NCI-H510A treated with DMSO at 0.1 percent for 48 hours (cell line): ENCODE measurements at regions not wholly inside any gene's neighbourhood (a gene's known extent, or its start where the extent isn't known, plus 50 kb on each side); places are given as distances from the start of the nearest gene placed in this dataset.

Experiments
- DNase-seq: peaks from one replicate; lab custom pipeline; 2025; lab: John Stamatoyannopoulos, UW

DNA sequence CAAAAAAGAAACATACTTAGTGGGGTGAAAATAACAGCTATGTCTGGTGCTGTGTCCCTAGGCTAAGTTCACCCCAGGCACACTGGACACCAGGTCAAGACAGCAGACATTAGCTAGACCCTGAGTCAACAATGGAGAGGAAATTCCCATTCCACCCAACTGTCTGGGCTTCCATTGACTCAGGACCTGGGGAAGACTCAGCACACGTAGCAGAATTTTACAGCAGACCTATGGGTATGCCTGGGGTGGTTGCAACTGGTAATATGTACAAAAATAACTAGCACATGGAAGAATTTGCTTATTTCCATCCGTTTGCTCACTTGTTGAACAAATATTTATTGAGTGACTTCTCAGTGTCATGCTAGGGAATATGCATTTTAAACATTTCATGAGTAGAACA lies 117.0 kb downstream of the GAS1 start:
- DNase-seq = no peak

DNA sequence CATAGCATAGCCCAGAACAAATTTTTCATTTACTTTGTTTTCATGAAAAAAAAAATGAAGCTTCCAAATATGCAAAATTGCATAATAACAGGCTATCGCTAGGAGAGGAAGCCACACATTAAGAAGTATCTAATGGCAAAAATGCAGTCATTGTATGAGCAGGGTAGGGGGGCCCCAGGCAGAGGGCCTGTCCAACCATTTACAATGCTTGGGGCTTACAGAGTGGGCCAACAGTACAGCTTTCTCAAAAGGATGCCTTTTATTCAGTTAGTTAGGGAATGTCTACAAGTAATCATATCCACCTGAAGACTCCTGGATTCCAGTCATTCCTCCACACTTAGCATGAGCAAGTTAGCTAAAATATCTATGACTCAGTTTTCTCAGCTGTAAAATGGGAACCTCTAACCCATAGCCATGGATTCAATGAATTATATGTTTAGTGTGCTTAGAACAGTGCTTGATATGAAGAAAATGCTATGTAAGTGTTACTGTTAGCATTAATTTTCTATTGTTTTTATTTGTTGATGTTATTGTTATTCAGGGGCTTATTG lies 117.7 kb downstream of the GAS1 start:
- no peak for DNase-seq

DNA sequence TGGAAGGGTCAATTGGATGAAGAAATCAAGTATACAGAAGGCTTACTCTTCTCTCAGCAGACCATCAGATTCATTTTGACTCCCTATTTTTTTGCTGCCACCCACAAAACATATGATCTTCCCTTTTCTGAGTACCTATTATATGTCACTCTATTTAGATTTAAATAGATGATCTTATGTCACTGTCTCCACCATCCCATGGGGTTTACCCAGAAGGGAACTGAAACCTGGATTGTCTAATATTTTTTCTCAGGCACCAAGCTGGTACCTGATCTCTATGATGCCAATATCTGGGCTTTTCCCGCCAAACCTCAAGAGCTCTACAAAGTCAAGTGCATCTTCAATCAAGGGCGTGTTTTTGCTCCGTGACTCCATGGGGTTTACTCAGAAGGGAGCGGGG lies 118.7 kb downstream of the GAS1 start:
- DNase-seq = no peak

DNA sequence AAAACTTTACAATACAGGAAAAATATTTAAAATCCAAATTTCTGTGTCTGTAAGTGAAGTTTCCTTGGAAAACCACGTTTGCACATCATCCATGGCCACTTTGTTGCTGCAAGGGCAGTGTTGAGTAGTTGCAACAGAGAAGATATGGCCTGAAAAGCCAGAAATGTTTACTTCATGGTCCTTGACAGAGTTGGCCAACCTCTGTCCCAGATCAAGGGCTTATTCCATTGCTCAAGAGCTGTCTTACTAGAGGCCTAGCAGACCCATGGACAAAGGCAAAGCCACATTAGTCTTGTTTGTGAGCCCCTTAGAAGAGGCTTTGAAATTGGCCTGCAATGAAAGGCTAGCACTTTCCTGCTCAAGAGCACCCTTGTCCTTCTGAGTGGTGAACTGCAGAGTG lies 119.4 kb downstream of the GAS1 start:
- no peak for DNase-seq

DNA sequence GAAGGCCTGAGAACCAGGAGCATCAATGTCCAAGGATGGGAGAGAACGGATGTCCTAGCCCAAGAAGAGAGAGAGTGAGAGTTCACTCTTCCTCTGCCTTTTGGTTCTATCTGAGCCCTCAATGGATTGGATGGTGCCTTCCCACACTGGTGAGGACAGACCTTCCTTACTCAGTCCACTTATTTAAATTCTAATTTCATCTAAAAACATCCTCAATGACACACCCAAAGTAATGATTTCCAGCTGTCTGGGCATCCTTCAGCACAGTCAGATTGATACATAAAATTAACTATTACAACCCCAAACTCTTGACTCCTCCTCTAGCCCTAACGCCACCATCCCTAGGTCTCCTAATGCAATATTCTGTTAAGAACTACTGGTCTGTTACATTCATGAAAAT lies 122.0 kb downstream of the GAS1 start:
- DNase-seq = no peak

DNA sequence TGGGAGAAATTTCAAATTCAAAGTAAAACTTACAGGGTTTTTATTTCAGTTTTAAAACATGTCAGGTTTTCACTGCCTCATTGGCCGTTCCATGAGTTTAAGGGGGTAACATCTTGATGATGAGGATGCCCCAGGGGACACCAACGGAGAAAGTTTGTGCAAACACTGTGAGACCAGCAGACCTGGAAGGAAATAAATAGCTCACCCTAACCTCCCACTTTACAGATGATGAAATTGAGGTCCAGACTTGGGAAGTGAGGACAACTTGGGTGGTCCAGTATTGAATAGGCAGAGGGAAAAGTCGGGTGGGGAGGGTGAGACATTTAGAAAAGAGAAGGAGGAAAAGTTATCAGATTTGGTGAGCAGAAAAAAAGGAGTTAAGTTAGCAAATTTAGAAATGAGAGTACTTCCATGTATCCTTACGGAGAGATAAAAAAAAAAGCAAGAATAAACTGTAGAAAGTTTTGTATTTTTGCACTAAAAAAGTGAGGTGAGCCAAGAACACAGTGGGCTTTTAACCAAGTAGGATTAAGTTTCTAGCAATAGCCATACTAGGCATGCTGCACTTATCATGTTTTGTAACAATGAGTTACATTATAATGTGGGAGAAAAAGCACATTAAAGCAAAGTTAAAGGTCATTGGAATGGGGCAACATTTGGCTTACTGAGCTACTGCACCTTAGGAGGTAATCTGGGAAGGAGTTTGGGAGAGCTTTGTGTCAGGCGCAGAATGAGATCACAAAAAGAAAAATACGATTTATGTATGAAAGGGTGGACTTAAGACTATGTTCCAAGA lies 125.1 kb downstream of the GAS1 start:
- DNase-seq = no peak

DNA sequence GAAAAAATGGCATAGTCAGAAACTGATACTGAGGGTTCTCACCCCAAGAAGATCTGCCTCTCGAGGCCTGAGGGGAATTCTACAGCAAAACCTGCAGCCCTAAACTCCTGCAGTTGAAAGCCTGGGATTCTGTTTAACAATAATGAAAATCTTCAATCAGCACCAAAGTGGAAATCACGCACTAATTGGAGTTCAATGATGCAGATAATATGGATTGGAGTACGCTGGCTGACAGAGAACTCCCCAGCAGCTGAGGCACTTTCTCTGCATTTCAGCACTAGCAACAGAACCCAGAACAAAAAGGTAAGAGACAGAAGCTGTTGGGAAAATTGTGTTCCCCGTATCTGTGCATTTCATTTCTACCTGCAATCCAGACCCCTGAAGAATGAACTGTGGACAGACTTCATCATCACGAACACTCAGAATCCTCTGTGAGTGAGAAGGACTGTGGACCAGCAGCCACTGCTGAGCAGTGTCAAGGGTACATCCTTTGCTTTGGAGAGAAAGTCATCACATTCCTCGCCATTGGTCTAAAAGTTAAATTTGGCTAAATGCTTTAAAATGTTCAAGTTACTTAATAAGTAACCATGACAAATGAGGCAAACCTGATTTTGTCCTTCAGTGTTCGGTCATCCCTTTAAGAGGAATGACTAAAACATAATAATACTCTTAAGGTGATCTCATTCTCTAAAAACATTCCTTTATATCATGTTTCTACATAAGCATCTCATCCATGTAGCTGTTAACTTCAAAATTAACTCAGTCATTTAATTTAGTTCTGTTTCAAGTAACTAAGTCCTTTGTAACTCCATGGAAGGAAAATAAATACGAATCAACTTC lies 126.1 kb downstream of the GAS1 start:
- DNase-seq = no peak

DNA sequence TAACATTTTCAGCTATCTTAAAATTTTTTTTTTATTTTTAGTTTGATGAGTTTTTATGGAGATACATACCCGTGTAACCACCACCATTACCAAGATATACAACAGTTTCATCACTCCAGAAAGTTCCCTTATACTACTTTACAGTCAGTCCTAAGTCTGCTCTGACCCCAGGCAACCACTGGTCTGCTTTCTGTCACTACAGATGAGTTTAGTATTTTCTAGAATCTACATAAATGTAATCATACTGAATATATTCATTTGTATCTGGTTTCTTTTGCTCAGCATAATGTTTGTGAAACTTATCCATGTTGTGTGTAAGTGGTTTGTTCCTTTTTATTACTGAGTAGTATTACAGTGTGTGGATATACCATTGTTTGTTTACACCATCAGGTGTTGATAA lies 127.8 kb downstream of the GAS1 start:
- DNase-seq = no peak

DNA sequence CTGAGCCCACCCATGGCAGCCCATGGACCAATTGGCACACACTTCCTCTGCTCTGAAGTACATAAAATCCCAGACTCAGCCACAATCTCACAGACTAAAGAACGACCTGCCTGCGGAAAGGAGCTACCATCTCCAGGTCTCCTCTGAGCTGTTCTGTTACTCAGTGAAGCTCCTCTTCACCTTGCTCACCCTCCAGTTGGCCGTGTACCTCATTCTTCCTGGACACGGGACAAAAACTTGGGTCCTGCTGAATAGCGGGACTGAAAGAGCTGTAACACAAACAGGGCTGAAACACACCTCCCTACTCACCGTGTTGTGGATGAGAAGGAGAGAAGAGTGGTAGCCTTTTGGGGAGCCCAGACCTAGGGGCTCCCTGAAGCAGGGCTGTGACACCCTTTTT lies 128.7 kb downstream of the GAS1 start:
- DNase-seq = no peak

DNA sequence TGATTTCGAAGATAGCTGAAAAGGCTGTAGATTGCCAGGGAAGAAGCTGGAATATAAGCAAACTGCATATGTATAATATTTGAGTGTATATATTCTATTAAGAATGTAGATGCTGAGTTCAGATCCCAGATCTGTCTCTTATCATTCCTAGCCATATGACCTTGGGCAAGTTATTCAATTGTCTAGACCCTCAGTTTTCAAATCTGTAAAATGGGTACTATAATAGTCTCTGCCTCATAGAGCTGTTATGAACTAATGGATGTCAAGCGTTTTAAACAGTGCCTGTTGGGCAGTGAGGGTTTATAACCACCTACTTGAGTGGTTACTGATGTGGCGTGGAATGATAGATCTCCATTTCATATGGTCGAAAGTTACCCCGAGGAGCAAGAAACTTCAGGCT lies 130.4 kb downstream of the GAS1 start:
- DNase-seq = no peak

DNA sequence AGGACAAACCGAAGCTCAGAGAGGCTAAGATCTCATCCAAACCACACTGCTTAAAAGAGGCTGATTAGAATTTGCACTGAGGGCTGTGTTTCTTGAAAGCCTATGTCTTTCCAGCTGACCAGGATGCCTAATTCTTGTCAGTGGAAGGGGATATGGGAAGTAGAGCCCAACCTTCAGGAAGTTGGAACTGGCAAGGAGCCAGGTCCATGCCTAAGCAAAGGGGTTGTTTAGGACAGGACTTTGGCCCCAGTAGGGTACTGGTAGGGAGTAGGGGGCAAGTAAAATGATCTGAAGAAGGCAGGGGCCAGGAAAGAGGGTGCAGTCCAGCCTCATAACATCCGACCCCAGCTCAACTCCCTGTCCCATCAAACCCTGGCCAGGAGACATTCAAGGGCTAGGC lies 130.9 kb downstream of the GAS1 start:
- DNase-seq = no peak

DNA sequence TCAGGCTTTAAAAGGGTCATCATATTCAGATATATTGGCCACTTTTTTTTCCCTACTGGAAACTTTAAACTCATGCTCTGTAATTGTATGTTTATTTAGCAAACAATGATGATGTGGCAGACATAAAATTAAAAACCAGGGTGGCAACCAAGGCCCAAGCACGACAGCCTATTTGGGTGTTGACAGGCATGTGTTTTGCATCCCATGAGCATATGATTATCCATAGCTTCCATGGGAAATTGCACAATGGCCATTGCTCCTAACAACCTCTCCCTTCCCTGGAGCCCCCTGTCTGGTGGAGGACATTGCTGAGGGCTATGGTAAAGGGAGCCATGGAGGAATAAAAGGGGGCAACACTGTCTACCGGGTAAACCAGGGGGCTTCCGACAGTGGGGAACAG lies 134.7 kb downstream of the GAS1 start:
- DNase-seq = no peak

DNA sequence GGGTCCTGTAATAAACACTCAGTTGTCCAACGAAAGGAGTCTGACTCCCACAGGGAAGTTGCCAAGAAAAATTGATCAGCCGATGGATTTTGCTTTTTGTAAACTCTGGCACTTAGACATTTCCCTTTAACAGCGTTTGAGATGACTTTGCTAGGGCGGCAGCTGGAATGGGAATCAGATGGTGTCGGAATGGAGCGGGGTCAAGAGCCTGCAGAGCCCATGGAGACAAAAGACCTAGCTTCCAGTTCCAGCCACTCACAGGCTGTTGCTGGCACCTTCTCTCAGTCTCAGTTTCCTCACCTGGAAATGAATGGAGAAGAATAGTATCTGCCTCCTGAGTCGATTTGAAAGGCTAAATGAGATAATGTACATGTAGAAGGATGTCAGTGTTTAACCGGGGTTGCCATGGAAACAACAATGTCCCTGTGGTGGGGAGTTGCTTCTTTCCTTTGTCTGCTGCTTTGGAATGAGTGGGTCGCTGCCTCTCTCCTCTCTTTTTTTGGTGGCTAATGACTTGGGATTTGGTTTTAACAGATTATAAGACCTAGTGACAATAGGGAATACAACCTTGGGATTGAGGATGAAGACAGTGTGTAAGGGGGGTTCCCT lies 137.4 kb downstream of the GAS1 start:
- DNase-seq = no peak

DNA sequence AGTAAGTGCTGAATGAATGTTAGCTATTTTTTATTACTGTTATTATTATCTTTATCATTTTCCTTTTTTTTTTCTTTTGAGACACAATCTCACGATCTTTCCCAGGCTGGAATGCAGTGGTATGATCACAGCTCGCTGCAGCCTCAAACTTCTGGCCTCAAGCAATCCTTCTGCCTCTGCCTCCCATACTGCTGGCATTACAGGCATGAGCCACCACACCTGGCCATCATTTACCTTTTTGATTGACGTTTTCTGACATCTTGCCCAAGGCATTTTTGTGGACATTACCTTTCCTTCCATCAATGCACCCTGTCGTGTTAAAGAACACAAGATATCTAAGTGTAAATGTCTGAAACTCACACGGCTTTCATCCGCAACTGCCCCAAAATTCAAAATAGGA lies 138.2 kb downstream of the GAS1 start:
- DNase-seq = no peak

DNA sequence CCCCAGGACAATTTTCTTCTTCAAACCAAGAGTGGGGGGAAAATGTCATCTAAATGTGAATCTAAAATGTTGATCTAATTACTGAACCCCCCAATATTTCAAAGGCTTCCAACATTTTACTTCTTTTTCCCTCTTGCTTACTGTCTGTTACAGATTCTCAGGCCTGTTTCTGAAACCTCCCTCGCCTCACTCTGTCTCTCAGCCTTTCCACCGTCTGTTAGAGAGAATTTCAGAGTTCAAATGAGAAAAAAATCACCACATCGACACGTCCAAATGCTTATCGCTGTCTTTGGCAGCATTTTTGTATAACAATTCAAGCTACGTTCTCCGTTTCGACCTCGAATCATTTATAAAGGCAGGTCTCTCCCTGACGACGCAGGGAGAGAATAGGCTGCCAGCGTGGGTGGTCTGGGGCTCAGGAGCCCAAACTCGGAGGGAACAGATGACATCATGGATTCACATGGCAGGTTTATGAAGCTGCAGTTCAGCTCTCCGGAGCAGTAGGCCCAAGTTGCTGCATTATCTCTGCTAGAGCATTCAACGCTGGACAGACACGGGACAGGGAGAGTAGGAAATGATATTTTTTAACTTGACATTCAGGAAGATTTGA lies 139.8 kb downstream of the GAS1 start:
- DNase-seq = no peak

DNA sequence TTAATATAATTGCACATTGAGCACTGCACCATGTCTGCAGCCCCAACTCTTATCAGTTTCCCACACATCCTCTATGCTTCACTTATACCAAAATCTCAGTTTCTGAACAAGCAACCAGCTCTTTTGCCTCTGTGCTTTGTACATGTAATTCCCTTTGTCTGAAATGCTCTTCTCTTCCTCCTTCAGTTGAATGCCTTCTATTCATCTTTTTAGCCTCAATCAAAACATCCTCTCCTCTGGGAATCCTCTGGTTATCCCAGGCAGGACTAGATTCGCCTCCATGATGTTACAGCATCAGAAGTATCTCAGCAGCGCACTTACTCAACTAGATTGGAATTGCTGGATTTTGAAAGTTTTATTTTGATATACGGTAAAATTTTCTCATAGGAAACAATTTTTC lies 143.3 kb downstream of the GAS1 start:
- DNase-seq = no peak

DNA sequence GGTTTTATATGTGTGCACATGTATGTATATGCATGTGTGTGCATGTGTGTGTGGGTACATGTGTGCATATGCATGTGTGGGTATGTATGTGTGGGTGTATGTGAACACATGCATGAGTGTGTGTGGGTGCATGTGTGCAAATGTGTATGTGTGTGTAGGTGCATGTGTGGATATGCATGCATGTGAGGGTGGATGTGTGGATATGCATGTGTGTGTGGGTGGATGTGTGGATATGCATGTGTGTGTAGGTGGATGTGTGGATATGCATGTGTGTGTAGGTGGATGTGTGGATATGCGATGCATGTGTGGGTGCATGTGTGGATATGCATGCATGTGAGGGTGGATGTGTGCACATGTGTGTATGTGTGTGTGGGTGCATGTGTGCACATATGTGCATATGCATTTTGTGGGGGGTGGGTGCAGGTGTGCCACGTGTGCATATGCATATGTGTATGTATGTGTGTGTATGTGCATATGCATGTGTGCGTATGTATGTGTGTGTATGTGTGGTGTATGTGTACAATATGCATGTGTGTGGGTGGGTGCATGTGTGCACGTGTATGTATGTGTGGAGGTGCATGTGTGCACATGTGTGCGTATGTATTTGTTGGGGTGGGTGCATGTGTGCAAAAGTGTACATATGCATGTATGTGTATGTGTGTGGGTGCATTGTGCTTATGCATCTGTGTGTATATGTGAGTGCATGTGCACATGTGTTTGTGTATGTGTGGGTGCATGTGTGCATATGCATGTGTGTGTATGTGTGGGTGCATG lies 144.2 kb downstream of the GAS1 start:
- DNase-seq = no peak

DNA sequence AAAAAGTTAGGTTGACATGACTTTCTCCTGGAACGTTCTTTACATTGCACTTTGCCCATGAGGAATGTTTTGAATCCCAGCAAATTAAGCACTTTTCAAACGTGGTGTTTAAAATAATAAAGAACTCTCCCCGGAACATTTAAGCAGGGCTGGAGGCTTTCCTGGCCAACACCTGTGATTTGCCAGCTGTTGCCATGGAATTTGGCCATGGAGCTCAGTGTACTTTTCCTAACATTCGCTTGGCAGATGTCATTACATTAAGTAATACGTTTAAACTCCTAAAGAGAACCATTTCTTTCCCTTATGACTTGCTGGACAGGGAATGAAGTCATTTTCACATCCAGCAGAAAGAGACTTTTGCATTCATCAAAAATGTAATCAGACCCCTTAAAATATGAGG lies 146.1 kb downstream of the GAS1 start:
- DNase-seq = no peak

DNA sequence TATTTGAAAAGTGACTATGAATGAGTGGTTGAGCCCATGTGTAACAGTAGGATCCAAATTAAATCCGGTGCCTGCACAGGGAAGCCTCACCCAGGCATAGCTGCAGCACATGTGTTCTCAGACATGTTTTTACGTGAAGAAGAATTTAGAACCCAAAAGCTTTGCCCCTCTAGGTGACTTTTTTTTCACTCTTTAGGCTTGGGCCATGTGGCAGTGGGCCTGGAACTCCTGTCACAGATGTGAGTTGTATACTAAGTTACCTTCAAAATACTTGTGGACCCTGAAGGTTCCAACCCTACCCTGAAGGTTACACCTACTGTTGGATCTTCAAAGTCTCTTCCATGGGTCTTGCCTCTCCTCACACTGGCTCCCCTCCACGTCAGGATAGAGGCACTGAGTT lies 146.6 kb downstream of the GAS1 start:
- no peak for DNase-seq

DNA sequence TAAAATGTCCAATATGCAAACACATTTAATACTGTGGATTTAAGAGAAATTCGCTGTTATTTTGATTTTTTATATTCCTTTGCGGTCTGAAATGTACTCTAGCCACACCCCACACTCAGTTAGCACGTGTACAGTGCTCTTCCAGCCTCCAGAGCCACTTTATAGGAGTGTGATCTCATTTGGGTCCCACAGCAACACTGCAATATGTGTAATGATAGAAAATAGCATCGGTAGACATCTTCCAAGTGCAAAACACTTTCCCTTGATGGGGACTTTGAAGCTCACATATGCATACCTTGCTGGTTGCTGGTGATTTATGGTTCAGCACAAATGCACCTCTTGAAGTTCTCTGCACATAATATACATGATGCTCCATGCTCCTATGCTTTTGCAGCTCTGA lies 148.3 kb downstream of the GAS1 start:
- DNase-seq = no peak

DNA sequence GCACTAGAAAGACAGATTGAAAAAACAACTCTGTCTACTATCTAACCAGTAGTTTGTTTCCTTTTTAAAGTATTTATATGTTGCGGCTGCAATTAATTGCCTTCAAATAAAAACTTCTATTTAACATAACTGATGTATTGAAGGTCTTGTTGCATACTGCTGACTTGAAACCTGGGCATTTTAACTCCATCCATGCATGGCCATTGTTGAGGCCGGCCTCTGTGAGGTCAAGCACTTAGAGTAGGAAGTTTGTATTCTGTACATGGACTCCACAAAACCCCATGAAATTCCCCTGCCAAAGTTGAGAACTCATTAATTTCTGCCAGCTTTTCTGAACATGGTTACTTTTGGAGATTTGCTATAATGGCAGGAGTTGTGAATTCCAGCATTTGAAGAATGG lies 150.6 kb downstream of the GAS1 start:
- no peak for DNase-seq
